MCF 10A (cell line): ENCODE measurements at regions not wholly inside any gene's neighbourhood (a gene's known extent, or its start where the extent isn't known, plus 50 kb on each side); places are given as distances from the start of the nearest gene placed in this dataset.

Experiments
- BruUV-seq: library from RNA; stranded (reverse); fragments of 400-500 nt; replicated peaks from 2 replicates; lab custom pipeline; 2021; lab: Mats Ljungman, UMichigan
- CTCF ChIA-PET: fragments of 300-600 bp; sonication (Branson Sonifier 250); formaldehyde crosslinking; extraction: SDS; loops from one replicate; lab custom pipeline; 2021; ENCODE audit warnings: antibody characterized with exemption, inconsistent platforms; lab: Yijun Ruan, JAX
- POLR2A ChIA-PET: fragments of 300-600, 350-650 bp; sonication (Branson Sonifier 250); formaldehyde crosslinking; extraction: SDS; loops from one replicate; lab custom pipeline; 2020; ENCODE audit warnings: antibody characterized with exemption, inconsistent platforms; lab: Yijun Ruan, JAX
- DNase-seq: peaks from one replicate; pipeline ENCODE4 v3.0.0-alpha.2; 2018; ENCODE audit not compliant: unreplicated experiment
- H3K27ac Mint-ChIP-seq: one replicate; pipeline ENCODE4 v1.8.0; 2022; ENCODE audit warnings: mild to moderate bottlenecking, low read depth, mixed read lengths; ENCODE audit not compliant: unreplicated experiment
- H3K27me3 Mint-ChIP-seq: one replicate; pipeline ENCODE4 v1.8.0; 2022; ENCODE audit warnings: mixed read lengths; ENCODE audit not compliant: insufficient read depth, unreplicated experiment
- H3K36me3 Mint-ChIP-seq: one replicate; pipeline ENCODE4 v1.8.0; 2022; ENCODE audit warnings: mild to moderate bottlenecking, moderate library complexity, mixed read lengths; ENCODE audit not compliant: insufficient read depth, unreplicated experiment
- H3K4me1 Mint-ChIP-seq: one replicate; pipeline ENCODE4 v1.8.0; 2022; ENCODE audit warnings: mixed read lengths; ENCODE audit not compliant: insufficient read depth, unreplicated experiment
- H3K4me3 Mint-ChIP-seq: one replicate; pipeline ENCODE4 v1.8.0; 2022; ENCODE audit warnings: mild to moderate bottlenecking, moderate library complexity, mixed read lengths; ENCODE audit not compliant: unreplicated experiment
- H3K9me3 Mint-ChIP-seq: one replicate; pipeline ENCODE4 v1.8.0; 2022; ENCODE audit warnings: mixed read lengths; ENCODE audit not compliant: unreplicated experiment
- intact Hi-C: fragments of 100-400 bp; cut with micrococcal nuclease; formaldehyde crosslinking; loops from 2 replicates; pipeline ENCODE4 v1.14.1; 2022
- TF ChIP-seq, protein P1 (sequence below): fragments of 200-600 bp; IDR thresholded peaks from one replicate; pipeline ENCODE4 v1.8.0; 2022; ENCODE audit warnings: antibody characterized with exemption, mild to moderate bottlenecking; ENCODE audit not compliant: unreplicated experiment

- TF ChIP-seq, protein P1, sequence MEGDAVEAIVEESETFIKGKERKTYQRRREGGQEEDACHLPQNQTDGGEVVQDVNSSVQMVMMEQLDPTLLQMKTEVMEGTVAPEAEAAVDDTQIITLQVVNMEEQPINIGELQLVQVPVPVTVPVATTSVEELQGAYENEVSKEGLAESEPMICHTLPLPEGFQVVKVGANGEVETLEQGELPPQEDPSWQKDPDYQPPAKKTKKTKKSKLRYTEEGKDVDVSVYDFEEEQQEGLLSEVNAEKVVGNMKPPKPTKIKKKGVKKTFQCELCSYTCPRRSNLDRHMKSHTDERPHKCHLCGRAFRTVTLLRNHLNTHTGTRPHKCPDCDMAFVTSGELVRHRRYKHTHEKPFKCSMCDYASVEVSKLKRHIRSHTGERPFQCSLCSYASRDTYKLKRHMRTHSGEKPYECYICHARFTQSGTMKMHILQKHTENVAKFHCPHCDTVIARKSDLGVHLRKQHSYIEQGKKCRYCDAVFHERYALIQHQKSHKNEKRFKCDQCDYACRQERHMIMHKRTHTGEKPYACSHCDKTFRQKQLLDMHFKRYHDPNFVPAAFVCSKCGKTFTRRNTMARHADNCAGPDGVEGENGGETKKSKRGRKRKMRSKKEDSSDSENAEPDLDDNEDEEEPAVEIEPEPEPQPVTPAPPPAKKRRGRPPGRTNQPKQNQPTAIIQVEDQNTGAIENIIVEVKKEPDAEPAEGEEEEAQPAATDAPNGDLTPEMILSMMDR: no peak
- DNase-seq: no peak
- no peaks in the 10 kb centered on the region for H3K27me3 Mint-ChIP-seq
- no peak overlapping the region for H3K4me3 Mint-ChIP-seq
- ChIA-PET CTCF (no interaction called here), POLR2A (no interaction called here)
- no TSS peak for BruUV-seq
- intact Hi-C loops: no loop called here
- no peaks in the 10 kb centered on the region for H3K9me3 Mint-ChIP-seq
- no peaks in the 10 kb centered on the region for H3K36me3 Mint-ChIP-seq
- H3K4me1 Mint-ChIP-seq: peaks cover 5% of the 10 kb centered on the region
- H3K27ac Mint-ChIP-seq: no peak overlapping the region
Observed at GRCh38 chr2:120501591-120501990, 155.7 kb downstream of the INHBB start.

- TF ChIP-seq, protein P1: no peak
- DNase-seq: no peak
- no peaks in the 10 kb centered on the region for H3K27me3 Mint-ChIP-seq
- H3K9me3 Mint-ChIP-seq: no peaks in the 10 kb centered on the region
- no TSS peak for BruUV-seq
- H3K27ac Mint-ChIP-seq: no peak overlapping the region
- ChIA-PET POLR2A (no interaction called here), CTCF (interaction anchor here (0.6 to 0.7 kb wide), 2 partner anchors 178 to 238 kb away, joined by 4 read pairs; no protein-coding TSS in a partner anchor)
- H3K36me3 Mint-ChIP-seq: no peaks in the 10 kb centered on the region
- H3K4me3 Mint-ChIP-seq: no peak overlapping the region
- peaks cover 5% of the 10 kb centered on the region for H3K4me1 Mint-ChIP-seq
- intact Hi-C loops: no loop called here
Observed at GRCh38 chr2:120502357-120502756, 156.4 kb downstream of the INHBB start.

GRCh38 chr2:120502761-120503160, 156.8 kb downstream of the INHBB start:
- Mint-ChIP-seq H3K4me3 (no peak overlapping the region), H3K9me3 (no peaks in the 10 kb centered on the region), H3K4me1 (peaks cover 5% of the 10 kb centered on the region), H3K36me3 (no peaks in the 10 kb centered on the region), H3K27me3 (no peaks in the 10 kb centered on the region), H3K27ac (no peak overlapping the region)
- BruUV-seq: no TSS peak
- DNase-seq: no peak
- intact Hi-C loops: no loop called here
- ChIA-PET CTCF (interaction anchor here (0.7 kb wide), 1 partner anchor 238 kb away, joined by 4 read pairs; no protein-coding TSS in a partner anchor), POLR2A (no interaction called here)
- TF ChIP-seq, protein P1: no peak

DNA sequence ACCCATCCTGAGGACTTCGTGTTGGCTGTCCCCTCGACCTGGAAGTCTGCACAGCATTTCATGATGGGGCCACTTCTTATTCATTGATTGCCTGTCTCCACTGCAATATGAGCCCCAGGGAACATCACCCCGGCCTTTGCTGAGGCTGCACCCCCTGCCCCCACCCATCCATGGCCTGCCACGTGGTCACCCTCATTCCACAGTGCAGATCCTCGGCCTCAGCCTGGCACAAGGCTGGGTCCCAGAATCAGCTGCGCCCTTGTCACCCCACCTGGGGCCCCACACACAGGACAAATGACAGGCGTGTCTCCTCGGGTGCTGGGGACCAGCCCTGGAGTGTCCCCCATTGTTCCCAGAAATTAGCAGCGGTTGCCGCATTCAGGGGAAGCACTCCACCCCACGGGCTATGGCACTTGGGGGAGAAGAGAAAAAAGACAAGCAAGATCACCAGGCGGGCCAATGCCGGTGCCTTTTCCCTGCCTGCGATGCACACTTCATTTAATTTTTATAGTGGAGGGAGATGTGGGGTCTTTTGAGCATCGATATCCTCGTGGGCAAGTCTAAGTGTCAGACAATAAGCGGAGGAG, 157.4 kb downstream of the INHBB start:
- DNase-seq: no peak
- Mint-ChIP-seq H3K27me3 (no peaks in the 10 kb centered on the region), H3K9me3 (no peaks in the 10 kb centered on the region), H3K27ac (peak overlapping the region; percentile 62), H3K4me1 (peaks cover 5% of the 10 kb centered on the region), H3K4me3 (no peak overlapping the region), H3K36me3 (no peaks in the 10 kb centered on the region)
- ChIA-PET CTCF (no interaction called here), POLR2A (no interaction called here)
- intact Hi-C loops: no loop called here
- TF ChIP-seq, protein P1: no peak
- no TSS peak for BruUV-seq
